GM18867 (cell line): ENCODE measurements at regions not wholly inside any gene's neighbourhood (a gene's known extent, or its start where the extent isn't known, plus 50 kb on each side); places are given as distances from the start of the nearest gene placed in this dataset.

Experiments used
- ATAC-seq: cut with Tn5 transposase; IDR thresholded peaks from one replicate; pipeline ENCODE4 v1.9.1; 2021; ENCODE audit warnings: mild to moderate bottlenecking, moderate library complexity; ENCODE audit not compliant: unreplicated experiment

DNA sequence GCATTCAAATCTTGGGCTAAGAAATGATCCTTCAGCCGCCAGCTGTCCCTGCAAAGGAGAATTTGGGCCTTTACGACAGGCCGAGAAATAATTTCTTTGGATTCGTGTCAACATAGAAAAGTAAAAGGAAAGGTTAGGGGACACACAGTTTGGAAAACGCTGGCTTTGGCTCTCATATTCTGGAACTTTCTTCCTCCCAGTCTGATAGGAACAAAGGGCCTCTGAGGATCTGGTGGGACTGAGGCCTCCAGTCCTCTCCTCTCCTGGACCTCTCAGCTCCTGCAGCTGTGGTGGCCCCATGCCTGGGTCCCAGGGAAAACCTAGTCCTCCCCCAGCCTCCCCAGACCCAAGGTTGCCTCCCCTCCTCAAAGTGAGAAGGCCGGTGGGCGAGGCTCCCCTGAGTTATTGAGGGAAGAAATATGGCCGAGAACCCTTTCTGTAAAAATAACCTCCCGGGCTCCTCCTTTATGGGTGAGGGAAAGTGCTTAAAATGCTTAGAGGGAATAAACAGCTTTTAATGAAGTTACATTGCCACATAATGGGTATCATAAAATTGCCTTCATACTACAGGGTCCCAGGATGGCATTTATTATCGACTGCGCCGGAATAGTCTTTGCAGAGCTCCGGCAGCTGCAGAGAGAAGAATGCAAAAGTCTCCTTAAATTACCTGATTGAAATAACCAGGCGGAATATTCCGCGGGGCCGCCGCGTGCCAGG lies 188.3 kb downstream of the PHETA1 start:
- no peak for ATAC-seq

DNA sequence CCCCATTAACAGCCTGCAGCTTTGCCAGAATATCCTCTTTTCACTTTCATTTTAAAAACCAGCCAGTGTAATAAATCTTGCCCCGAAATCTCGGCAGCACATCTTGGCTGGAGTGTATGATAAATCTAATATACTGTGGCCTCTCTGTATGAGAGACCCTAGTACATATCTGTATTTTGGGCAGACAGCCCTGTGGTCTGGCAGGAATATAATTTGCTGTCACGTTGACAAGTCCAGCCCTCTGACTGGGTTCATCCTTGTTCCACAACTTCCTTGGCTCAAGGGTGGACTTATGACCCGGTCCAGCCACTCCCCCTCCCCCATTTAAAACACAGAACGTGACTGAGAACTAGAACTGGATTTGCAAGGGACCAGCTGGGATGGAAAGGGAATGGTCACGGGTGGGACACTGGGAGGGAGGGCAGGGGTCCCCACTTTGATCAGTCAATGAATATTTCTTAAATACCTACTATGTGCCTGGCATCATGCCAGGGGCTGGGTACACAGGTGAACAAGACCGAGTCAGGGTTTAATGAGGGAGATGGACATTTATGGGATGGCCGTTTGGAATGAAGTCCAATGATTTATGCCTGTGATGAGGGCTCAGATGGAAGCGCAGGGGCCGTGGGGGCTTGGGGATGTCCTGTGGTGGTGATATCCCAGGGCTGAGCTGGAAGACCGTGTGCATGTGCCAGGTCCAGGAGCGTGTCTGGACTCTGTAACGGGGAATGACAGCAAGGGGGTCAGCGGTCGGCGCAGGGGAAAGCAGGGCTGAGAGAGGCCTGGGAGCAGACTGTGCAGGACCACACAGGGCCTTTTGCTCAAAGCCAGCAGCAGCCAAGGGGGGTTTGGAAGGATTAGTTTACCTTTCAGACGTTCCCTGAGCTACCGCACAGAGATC lies 190.5 kb downstream of the PHETA1 start:
- ATAC-seq, result no peak

DNA sequence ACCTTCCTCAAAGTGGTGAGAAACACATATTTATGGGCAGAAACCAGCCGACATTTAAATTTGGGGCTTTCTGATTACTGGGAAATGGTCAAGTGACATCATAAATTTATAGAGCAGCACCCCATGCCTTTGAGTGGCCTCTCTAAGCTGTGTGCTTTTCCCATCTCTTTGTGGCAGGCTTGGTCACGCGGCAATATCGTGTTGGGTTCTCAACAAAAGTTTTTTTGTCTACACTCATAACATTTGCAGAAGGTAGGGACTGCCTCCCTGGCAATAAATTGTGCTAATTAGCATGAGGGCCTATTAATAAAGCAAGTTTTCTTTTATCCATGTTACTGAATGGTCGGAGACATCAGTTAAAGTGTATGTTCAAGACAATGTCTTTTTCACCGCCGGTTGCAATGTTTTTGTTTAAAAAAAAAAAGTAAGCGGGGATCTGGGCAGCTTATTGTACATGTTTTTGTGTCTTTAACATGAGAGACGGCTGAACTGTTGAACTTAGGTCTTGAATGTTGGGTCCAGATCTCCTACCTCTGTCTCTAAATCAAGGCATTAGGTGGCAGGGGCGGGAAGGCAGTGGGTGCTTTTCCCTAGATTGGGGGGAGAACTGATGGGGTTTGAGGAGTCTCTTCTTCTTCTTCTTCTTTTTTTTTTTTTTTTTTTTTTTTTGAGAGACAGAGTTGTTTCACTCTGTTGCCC lies 193.3 kb downstream of the PHETA1 start:
- ATAC-seq, result no peak

DNA sequence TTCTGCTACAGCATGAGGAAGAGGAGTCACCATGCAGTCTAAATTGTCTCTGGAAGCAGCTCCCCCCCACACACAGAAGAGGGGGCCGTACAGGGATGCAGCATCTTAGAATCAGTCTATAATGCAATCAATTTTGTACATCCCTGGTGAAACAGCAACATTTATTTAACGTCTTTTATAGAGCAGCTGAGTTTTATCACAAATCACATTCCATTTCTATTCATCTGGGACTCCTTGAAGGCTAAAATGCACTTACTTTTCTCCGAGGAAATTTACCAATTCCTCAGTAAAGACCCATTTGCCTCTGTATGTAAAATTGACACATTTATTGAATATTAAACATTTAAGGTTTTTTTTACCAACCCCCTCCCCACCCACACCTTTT lies 193.9 kb downstream of the PHETA1 start:
- no peak for ATAC-seq

DNA sequence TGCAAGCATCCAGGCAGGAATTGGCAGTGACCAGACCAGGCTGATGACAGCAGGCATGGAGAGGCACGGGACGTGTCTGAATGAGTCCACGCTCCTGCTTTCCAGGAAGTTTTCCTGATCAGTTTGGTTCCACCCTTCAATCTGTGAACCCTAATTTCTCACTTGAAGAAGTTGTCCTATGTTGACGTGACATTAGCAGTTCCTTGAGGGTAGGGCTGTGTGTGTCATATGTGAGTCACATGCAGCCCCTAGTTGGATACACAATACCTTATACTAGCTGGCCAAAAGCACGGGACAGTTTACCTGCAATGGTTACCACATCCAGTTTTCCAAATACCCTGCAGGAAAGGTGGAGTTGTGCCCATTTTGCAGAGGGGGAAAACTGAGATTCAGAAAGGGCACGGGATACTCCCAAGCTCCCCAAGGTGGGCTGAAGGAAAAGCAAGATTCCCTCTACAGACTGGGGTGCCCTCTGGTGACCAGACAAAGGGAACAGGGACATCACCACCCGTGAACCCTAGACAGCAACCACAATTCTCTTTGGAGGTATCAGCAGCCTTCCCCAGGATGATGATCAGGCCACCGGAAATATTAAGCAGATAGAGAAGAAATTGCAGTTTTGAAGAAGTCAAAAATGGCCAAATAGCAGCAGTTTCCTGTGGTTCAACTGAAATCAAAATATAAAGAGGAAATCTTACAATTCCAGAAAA lies 194.5 kb downstream of the PHETA1 start:
- no peak for ATAC-seq

DNA sequence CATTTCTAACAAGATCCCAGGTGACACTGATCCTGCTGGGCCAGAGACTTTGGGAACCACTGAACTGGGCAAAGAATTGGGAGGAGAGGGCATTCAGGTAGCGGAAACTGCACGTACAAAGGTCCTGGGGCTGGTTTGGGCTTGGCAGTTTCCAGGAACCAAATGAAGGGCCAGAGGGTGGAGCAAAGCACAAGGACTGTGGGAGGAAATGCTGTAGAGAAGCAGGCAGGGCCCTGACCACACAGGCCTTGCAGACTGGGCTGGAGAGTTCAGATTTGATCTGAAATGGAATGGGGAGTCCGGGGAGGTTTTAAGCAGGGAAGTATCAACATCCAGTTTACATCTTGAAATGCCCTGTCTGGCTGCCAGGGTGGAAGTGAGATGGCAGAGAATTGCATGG lies 195.1 kb downstream of the PHETA1 start:
- ATAC-seq, result no peak

DNA sequence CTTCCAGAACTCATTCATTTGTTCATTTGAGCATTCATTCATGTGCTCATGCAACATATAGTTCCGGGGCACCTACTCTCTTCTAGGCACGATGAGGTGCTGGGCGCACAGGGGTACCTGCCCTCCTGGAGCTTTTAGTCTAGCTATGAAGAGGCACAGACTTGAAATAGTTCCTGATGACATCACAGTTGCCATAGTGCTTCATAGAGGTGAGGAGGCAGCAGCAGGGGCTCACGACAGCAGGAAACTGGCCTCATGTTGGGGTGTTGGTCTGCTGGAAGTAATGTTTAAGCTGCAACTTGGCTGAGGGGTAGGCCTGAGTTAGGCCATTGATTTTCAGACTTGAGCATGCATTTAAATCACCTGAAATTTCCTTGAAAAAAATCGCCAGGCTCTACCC lies 195.5 kb downstream of the PHETA1 start:
- no peak for ATAC-seq

DNA sequence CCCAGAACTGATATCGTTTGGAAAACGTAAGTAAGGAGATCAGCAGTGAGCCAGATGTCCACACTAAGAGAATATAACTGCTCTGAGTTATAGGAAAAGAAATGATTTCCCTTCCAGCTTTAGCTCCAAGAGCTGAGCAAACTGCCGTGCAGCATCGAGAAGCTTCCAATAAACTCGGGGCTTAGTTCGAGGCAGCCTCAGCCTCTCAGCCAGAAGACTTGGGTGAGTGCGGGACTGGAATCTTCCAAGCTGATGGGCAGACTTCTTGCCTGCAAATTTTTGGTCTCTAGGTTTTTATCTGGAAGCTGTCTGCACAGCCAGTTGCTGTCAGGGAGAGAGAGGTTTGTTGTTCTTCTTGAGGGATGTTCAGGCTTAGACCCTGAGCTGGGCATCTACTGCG lies 196.1 kb downstream of the PHETA1 start:
- ATAC-seq, result no peak

DNA sequence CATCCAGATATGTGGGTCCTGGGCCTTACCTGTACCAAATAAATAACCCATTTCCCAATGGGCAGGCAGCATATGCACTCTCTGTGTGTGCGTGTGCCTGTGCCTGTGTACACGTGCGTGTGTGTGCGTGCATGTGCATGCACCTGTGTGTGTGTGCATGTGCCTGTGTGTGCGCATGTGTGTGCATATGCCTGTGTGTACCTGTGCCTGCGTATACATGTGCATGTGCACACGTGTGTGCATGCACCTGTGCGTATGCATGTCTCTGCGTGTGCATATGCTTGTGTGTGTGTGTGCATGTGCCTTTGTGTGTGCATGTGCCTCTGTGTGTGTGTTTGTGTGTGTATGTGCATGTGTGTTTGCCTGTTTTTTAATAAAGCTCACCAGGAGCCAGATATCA lies 197.1 kb downstream of the PHETA1 start:
- no peak for ATAC-seq

DNA sequence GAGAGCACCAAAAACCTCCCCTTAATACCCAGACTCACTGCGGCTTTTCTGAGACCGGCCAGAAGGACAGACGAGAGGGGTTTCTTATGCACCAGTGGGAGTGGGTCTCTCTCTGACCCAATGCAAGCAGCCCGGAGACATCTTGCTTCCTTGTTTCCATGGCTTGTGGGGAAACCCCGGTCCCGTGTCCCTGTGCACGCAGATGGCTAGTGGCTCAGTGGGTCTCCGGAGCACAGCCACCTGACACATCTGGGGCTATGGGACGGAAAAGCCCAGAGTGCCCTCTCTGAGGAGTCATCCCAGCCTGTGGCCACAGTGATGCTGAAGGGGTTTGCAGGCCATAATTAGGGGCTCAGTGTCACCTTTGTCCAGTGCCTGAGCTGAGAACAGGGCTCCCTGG lies 197.6 kb downstream of the PHETA1 start:
- no peak for ATAC-seq

DNA sequence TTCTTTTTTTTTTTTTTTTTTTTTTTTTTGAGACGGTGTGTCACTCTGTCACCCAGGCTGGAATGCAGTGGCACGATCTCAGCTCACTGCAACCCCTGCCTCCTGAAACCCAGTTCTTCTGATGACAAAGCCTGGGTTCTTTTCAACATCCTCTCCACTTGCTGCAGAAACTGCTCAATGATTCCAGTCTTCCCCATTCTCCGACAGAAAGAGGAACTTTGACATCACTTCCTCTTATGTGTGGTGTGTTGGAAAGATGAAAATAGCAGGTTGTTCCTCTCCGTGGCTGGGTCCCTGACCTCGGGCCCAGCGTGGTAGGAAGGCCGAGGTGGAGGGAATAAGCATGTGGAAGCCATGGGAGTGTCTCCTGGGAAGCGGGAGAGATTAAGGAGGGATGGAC lies 198.4 kb downstream of the PHETA1 start:
- ATAC-seq, result no peak

DNA sequence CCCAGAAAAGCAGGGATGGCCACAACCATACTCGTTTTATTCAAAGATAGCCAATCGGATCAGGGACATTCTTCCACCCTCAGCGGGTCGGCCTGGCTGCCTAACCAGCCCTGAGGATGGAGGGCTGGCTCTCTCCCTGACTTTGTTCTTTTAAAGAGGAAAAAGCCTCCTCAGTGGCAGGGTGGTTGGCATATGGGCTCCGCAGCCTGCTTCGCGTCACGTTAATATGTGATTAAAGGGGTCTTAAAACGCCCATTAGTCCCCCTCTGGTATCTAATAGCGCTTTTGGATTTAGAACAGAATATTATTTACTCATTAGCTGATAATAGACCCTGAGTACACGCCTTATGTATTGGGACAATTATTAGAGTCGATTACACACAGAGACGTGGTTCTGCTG lies 199.4 kb downstream of the PHETA1 start:
- no peak for ATAC-seq

DNA sequence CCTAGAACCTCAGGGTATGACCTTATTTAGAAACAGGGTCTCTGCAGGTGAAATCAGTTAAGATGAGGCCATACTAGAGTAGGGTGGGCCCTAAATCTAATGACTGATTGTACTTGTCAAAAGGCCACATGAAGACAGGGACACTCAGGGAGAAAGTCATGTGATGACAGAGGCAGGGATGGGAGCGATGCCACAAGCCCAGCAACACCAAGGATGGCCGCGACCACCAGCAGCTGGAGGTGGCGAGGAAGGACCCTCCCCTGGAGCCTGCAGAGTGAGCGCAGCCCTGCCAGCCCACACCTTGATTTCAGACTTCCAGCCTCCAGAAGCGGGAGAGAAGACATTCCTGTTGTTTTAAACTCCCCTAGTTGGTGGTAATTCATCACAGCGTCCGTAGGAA lies 199.9 kb downstream of the PHETA1 start:
- ATAC-seq, result no peak

DNA sequence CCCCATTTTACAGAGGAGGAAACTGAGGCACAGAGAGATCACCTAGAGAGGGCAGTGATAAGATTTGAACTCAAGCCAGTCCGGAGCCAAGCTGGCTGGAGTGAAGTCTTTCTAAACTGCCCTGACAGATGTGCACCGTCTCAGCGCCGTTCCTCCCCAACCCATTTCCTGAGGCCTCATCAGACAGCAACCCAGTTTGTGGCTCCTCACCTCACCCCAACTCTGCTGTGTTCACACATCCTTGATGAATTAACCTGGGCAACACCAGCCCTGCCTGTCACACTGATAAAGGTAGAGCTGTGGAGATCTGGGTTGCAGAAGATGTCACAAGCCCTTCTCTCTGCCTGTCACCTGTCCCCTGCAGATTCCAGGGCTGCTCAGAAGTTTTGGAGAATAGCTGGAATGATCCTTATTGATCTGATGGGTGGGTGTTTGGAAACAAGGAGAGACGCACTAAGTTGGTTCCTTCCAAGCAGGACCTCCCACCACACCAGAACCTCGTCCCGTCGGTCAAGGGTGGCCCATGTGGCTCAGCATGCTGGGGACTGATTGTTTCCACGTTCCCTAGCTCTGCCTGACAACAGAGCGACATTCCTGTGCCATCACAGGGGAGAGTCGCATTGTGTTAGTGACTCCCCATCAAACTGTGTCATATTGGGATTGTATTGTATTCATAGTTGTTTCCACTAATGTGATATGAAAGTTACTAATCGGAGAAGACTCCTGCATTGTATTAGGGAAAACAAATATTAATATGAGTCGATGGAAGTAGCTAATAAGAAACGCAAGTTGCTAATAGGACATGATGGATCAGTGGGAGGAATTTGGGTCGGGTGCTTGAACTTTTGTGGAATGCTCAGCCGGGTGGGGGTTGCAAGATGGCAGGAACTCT lies 200.6 kb downstream of the PHETA1 start:
- ATAC-seq, result no peak

DNA sequence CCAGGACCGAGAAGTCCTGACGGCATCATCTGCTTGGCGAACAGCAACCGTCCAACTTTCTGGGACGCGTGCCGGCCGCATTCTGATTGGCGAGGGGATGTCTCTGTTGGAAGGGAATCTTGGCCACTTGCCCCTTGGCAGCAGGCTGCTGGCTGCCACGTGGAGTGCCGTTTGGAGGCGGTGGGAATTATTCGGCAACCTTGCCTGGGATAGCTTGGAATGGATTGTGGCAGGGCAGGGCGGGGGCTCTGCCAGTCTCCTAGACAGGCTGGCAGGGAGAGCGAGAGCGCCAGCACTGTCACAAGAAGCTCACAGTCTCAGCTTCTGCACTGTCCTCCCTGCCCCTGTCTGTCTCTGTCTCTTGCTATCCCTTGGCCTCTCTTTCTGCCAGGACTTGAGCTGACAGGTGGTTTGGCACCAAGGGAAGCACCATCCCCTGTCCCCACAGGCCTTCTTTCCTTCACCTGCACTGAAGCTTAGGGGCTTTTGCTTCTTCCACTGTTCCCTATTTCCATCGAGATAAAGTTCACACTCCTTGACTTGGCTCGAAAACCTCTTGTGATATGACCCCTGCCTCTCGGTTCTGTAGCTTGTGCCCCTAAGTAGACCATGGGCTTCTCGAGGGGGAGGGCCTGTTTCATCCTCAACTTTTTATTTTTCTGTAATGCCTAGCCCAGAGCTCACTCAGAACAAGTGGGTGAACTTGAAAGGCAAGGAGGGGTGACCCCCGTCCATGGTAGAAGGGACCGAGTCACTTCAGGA lies 201.9 kb downstream of the PHETA1 start:
- ATAC-seq, result no peak

DNA sequence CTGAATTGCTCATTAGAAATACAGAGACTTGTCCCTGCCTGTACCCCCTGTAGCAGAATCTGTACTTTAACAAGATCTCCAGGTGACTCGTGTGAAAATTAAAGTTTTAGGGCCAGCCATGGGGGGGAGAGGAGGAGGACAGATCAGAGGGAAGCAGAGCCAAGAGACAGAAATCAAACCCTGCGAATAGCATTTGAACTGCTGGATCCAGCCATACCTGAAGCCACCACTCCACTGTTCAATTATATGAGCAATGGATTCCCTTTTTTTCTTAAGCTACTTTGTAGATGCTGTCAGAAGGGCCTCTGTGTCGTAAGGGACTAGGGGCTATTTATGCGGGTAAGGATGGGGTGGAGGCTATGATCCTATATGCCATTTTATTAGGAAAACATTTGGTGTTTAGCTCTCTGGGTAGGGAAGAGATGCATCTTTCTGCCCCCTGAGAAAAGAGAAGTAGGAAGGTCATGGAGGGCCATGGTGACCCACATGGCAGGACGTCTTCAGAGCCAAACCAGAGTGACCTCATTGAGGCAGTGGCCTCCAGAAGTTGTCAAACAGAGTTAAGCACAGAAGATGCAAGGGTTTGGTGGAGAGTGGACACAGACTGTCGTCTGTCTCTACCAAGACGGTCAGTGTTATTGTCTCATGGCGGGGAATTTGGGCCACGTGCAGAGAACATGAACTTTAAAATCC lies 203.9 kb downstream of the PHETA1 start:
- no peak for ATAC-seq

DNA sequence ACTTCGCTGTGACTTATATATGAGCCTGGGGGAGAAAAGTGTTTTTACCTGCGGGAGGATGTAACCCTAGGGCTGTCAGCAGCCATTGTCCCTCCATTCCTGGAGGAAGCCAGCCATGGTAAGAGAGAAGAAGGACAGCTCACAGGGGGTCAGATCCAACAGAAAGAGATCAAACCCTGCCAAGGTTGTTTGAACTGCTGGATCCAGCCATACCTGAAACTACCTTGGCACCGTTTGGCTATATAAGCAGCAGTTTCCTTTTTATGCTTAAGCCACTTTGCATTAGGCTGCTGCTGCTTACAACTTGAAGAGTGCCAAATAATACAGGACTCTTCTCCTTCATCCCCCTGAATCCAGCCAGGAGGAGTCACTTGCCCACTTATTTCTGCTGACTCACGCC lies 205.5 kb downstream of the PHETA1 start:
- ATAC-seq, result no peak

DNA sequence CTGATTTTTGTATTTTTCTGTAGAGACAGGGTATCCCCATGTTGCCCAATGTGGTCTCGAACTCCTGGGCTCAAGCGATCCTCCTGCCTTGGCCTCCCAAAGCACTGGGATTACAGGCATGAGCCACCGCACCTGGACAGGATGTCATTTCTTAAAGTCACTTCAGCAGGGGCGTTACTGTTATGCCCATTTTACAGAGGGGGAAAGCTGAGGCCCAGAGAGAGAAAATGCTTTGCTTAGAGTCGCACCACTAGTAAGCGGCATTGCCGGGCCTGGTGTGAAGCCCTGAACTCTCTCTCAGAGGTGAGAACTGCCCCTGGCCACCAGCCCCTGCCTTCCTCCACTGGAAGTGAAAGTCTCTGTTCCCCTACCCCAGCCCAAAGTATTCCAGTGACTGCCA lies 207.0 kb downstream of the PHETA1 start:
- ATAC-seq, result no peak
